ENCODE measurements at regions not wholly inside any gene's neighbourhood (a gene's known extent, or its start where the extent isn't known, plus 50 kb on each side); places are given as distances from the start of the nearest gene placed in this dataset.

DNA sequence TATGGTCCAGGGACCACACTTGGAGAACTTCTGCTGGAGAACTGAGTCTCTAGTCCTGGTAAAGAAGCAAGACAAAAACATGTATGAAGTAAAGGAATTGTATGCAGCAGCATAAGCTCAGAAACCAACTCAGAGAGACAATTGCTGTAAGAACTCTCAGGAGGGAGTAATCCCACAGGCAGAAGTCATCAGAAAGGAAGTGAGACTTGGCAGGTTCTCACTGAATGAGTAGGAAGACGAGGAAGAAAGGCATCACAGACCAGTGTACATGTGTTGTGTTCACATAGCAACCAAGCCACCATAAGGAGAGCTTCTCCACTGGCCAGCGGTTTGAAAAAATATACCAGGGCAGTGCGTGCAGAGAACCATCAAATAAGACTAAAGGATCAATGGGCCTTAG is 57.9 kb upstream of the FST start:
- intact Hi-C loops (cut with DNase I), result no loop called here
- Histone ChIP-seq H3K36me3 (no peaks in the 10 kb centered on the region), H3K4me3 (replicated peaks in 1 of 3) (no peak overlapping the region), H3K27me3 (no peaks in the 10 kb centered on the region), H3K4me1 (no peaks in the 10 kb centered on the region), H3K27ac (no peak overlapping the region), H3K9me3 (no peaks in the 10 kb centered on the region)
- TF ChIP-seq, protein P1, sequence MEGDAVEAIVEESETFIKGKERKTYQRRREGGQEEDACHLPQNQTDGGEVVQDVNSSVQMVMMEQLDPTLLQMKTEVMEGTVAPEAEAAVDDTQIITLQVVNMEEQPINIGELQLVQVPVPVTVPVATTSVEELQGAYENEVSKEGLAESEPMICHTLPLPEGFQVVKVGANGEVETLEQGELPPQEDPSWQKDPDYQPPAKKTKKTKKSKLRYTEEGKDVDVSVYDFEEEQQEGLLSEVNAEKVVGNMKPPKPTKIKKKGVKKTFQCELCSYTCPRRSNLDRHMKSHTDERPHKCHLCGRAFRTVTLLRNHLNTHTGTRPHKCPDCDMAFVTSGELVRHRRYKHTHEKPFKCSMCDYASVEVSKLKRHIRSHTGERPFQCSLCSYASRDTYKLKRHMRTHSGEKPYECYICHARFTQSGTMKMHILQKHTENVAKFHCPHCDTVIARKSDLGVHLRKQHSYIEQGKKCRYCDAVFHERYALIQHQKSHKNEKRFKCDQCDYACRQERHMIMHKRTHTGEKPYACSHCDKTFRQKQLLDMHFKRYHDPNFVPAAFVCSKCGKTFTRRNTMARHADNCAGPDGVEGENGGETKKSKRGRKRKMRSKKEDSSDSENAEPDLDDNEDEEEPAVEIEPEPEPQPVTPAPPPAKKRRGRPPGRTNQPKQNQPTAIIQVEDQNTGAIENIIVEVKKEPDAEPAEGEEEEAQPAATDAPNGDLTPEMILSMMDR (IDR thresholded peaks at IDR 0.05), result no peak
- TF ChIP-seq POLR2A (IDR thresholded peaks at IDR 0.05), result no peak
- DNase-seq, result no peak
- 58 to 63% methylated on average over 3 of the region's 3 CpGs for WGBS, 2 donors

- TF ChIP-seq, protein P1 (IDR thresholded peaks at IDR 0.05), result no peak
- TF ChIP-seq POLR2A (IDR thresholded peaks at IDR 0.05), result no peak
- intact Hi-C loops (cut with DNase I), result no loop called here
- H3K4me1 ChIP-seq, result no peaks in the 10 kb centered on the region
- no peaks in the 10 kb centered on the region for H3K9me3 ChIP-seq
- DNase-seq, result no peak
- WGBS, 2 donors, result 53 to 77% methylated on average over 1 of the region's 1 CpG
- no peaks in the 10 kb centered on the region for H3K36me3 ChIP-seq
- no peak overlapping the region for H3K27ac ChIP-seq
- H3K27me3 ChIP-seq, result no peaks in the 10 kb centered on the region
- no peak overlapping the region for H3K4me3 ChIP-seq (replicated peaks in 1 of 3)
Measured at GRCh38 chr5:53423724-53424123, 56.7 kb upstream of the FST start.

DNA sequence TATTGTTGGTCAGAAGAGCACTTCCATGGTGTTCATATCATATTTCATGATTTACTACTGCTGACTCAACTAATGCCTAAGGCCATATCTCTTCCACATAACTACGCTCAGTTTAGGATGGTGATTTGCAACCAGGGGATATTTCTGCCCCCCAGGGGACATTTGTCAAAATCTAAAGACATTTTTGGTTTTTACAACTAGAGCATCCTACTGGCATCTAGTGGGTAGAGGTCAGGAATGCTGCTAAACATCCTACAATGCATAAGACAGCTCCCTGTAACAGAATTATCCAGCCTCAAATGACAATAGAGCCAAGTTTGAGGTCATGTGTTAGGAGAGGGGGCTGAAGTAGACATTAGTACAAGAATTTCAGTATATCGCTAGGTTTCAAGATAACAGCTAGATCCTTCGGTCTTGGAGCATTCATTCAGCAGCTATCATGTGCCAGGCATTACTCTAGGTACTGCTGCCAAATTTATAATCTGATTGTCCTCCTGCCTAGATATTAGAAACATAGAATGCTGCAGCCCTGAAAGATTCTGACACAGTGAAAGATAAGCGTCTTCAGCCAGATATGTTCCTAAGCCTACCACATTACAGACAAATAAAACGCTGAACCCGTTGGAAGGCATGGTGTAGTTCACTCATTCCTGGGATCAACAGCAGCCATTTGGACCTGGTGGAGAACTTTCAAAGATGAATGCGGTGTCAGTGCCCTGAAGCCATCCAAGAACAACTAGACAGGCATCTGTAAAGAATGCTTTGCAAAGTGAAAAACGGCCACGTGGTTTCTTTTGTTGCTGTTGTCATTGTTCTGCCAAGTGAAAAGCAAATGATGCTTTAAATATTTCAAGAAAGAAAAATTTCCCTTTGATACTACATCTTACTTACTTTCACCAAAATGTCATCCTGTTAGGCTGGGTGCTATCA is 55.5 kb upstream of the FST start:
- H3K4me1 ChIP-seq, result no peaks in the 10 kb centered on the region
- H3K4me3 ChIP-seq (replicated peaks in 1 of 3), result no peak overlapping the region
- H3K36me3 ChIP-seq, result no peaks in the 10 kb centered on the region
- no peaks in the 10 kb centered on the region for H3K27me3 ChIP-seq
- intact Hi-C loops (cut with DNase I), result no loop called here
- H3K27ac ChIP-seq, result no peak overlapping the region
- H3K9me3 ChIP-seq, result no peaks in the 10 kb centered on the region
- 71 to 80% methylated on average over 9 of the region's 9 CpGs for WGBS, 2 donors
- TF ChIP-seq, protein P1 (IDR thresholded peaks at IDR 0.05), result no peak
- no peak for TF ChIP-seq POLR2A (IDR thresholded peaks at IDR 0.05)
- DNase-seq, result no peak

DNA sequence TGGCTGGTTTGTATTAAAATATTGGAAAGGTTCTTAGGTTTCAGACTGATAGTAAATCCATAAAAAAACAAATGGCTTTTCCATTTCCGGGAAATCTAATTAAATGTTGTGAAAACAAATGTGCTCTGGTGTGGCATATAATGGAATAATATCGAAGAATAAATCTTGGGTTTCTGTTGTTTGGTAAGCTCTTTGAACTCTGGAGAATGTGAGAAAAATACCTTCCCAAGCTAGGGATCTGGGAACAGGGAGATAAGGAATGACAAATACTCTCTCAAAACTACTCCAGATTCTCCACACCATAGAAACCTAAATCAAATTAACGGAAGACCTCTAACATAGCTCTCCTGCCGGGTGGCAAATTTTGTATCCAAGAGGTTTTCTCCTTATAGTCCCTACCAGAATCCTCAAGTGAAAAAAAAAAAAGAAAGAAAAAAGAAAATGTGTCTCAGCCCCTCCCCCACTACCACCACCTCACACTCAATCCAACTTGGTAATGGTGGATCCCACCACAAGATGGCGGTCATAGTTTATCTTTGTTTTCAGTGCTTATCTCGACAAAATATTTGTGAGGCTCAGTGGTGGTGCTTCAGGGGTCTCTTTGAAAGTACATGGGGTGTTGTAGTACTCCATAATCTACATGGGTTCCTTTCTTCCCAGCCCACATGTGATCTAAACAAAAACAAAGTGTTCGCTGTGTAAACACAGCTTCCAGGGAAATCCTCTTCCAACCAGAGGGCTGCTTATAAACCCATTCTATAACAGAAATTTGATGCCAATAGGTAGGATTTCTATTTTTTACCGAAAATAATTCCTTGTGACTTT is 54.5 kb upstream of the FST start:
- Histone ChIP-seq H3K27me3 (no peaks in the 10 kb centered on the region), H3K9me3 (no peaks in the 10 kb centered on the region), H3K4me3 (replicated peaks in 1 of 3) (no peak overlapping the region), H3K4me1 (no peaks in the 10 kb centered on the region), H3K27ac (no peak overlapping the region), H3K36me3 (no peaks in the 10 kb centered on the region)
- 68% methylated on average over 8 of the region's 8 CpGs for WGBS, 2 donors
- no peak for TF ChIP-seq POLR2A (IDR thresholded peaks at IDR 0.05)
- TF ChIP-seq, protein P1 (IDR thresholded peaks at IDR 0.05), result peak in 1 of 6 experiments; percentile 5
- DNase-seq, result peak; percentile 5 to 6
- intact Hi-C loops (cut with DNase I), result no loop called here

DNA sequence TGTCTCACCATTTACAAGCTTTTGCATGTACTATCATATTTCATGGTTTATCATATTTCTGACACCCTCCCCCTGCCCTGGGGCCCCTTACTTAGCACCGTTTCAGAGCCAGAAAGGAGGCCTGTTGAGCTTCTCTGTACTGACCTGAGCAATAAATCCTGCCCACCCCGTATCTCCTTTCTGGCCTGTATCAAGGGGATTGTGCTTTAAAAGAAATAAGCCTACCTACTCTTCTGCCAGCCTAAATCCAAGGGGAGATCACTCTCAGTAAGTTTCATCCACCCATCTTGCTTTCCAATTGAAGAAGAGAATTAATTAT is 54.0 kb upstream of the FST start:
- Histone ChIP-seq H3K9me3 (no peaks in the 10 kb centered on the region), H3K4me1 (no peaks in the 10 kb centered on the region), H3K36me3 (no peaks in the 10 kb centered on the region), H3K27me3 (no peaks in the 10 kb centered on the region), H3K4me3 (replicated peaks in 1 of 3) (no peak overlapping the region), H3K27ac (no peak overlapping the region)
- 62 to 66% methylated on average over 2 of the region's 2 CpGs for WGBS, 2 donors
- no peak for TF ChIP-seq POLR2A (IDR thresholded peaks at IDR 0.05)
- TF ChIP-seq, protein P1 (IDR thresholded peaks at IDR 0.05), result no peak
- intact Hi-C loops (cut with DNase I), result no loop called here
- no peak for DNase-seq
